Upper lobe of left lung (tissue), 6 donors: ENCODE measurements at regions not wholly inside any gene's neighbourhood (a gene's known extent, or its start where the extent isn't known, plus 50 kb on each side); places are given as distances from the start of the nearest gene placed in this dataset.

ENCODE experiments used
- ATAC-seq, 2 donors: fragments of 200-7000 bp; cut with Tn5 transposase; one replicate each; pipeline ENCODE4 v1.9.1; 2022; ENCODE audit warnings: mild to moderate bottlenecking in 2 of 2, moderate library complexity in 2 of 2; ENCODE audit not compliant: low FRiP score in 2 of 2
- DNase-seq, 2 donors: peaks; one replicate each; pipeline ENCODE4 v3.0.0-alpha.2; 2019 to 2020
- H3K27ac ChIP-seq, 4 donors: fragments of 200-600 bp; sonication (generic); one replicate each; pipeline ENCODE4 v1.5.1; 2016 to 2019
- H3K27me3 ChIP-seq, 4 donors: fragments of 200-600 bp; sonication (generic); one replicate each; pipeline ENCODE4 v1.5.1; 2017 to 2019
- H3K36me3 ChIP-seq, 4 donors: fragments of 200-600 bp; sonication (generic); one replicate each; pipeline ENCODE4 v1.5.1; 2016 to 2019
- H3K4me1 ChIP-seq, 4 donors: fragments of 200-600 bp; sonication (generic); one replicate each; pipeline ENCODE4 v1.5.1; 2018 to 2019
- H3K4me3 ChIP-seq, 4 donors: fragments of 200-600 bp; sonication (generic); one replicate each; pipeline ENCODE4 v1.5.1; 2017 to 2019; ENCODE audit warnings: mild to moderate bottlenecking in 2 of 4, moderate library complexity in 1 of 4
- H3K9me3 ChIP-seq, 4 donors: fragments of 200-600 bp; sonication (generic); one replicate each; pipeline ENCODE4 v1.5.1; 2018 to 2019
- EP300 ChIP-seq, 4 donors: sonication (generic); formaldehyde crosslinking; IDR thresholded peaks; one replicate each; pipeline ENCODE4 v1.5.1; 2017; ENCODE audit warnings: antibody characterized with exemption in 4 of 4, control low read depth in 2 of 4
- POLR2A ChIP-seq, 4 donors: fragments of 450-650 bp; IDR thresholded peaks; one replicate each; pipeline ENCODE4 v1.5.1; 2016 to 2017; ENCODE audit warnings: antibody characterized with exemption in 4 of 4, mild to moderate bottlenecking in 2 of 4
- POLR2AphosphoS5 ChIP-seq, 2 donors: sonication (generic); formaldehyde crosslinking; IDR thresholded peaks; one replicate each; pipeline ENCODE4 v1.5.1; 2017; ENCODE audit warnings: antibody characterized with exemption in 2 of 2
- WGBS, 2 donors: methylation state at CpG; one replicate each; pipeline ENCODE4 v1.1.5; 2017 to 2018; 5-methylcytosine and 5-hydroxymethylcytosine counted together
- TF ChIP-seq, protein P1 (sequence below), 6 experiments: fragments of 450-650 bp in 4 of 6; fragments of 200-600 bp in 2 of 6; sonication (generic) in 2 of 6; IDR thresholded peaks; one replicate each; pipeline ENCODE4 v1.5.1; 2016 to 2019; ENCODE audit warnings: antibody characterized with exemption in 6 of 6
- donor health status: DM: no; HTN: no; CAD: no; lungs with moderate emphysema.
- donor health status: DM: no; HTN: yes; CAD: no; lungs with severe emphysema.

GRCh38 chr3:43224405-43225073 is 61.8 kb upstream of the SNRK start:
- 43 to 63% methylated on average over 3 of the region's 3 CpGs for WGBS, 2 donors
- TF ChIP-seq POLR2AphosphoS5 (IDR thresholded peaks at IDR 0.05) (no peak), EP300 (IDR thresholded peaks at IDR 0.05) (no peak), POLR2A (IDR thresholded peaks at IDR 0.05) (no peak)
- TF ChIP-seq, protein P1, sequence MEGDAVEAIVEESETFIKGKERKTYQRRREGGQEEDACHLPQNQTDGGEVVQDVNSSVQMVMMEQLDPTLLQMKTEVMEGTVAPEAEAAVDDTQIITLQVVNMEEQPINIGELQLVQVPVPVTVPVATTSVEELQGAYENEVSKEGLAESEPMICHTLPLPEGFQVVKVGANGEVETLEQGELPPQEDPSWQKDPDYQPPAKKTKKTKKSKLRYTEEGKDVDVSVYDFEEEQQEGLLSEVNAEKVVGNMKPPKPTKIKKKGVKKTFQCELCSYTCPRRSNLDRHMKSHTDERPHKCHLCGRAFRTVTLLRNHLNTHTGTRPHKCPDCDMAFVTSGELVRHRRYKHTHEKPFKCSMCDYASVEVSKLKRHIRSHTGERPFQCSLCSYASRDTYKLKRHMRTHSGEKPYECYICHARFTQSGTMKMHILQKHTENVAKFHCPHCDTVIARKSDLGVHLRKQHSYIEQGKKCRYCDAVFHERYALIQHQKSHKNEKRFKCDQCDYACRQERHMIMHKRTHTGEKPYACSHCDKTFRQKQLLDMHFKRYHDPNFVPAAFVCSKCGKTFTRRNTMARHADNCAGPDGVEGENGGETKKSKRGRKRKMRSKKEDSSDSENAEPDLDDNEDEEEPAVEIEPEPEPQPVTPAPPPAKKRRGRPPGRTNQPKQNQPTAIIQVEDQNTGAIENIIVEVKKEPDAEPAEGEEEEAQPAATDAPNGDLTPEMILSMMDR (IDR thresholded peaks at IDR 0.05): no peak

GRCh38 chr3:43223670-43224364 is 62.5 kb upstream of the SNRK start:
- Histone ChIP-seq H3K27me3 (no peaks in the 10 kb centered on the region), H3K36me3 (no peaks in the 10 kb centered on the region), H3K9me3 (peaks cover 0 to 15% (median 9%) of the 10 kb centered on the region in 4 donors), H3K4me1 (no peaks in the 10 kb centered on the region), H3K4me3 (no peak overlapping the region), H3K27ac (no peak overlapping the region)
- no peak for DNase-seq
- ATAC-seq: no peak
- TF ChIP-seq, protein P1 (IDR thresholded peaks at IDR 0.05): peak in 2 of 6 experiments; percentile 25 to 27
- TF ChIP-seq EP300 (IDR thresholded peaks at IDR 0.05) (no peak), POLR2A (IDR thresholded peaks at IDR 0.05) (no peak)
- WGBS, 2 donors: 64 to 74% methylated on average over 3 of the region's 3 CpGs

More at GRCh38 chr3:43224405-43225073, 61.8 kb upstream of the SNRK start:
- no peaks in the 10 kb centered on the region for H3K4me1 ChIP-seq
- no peaks in the 10 kb centered on the region for H3K36me3 ChIP-seq
- ATAC-seq (no peak), DNase-seq (no peak)
- no peaks in the 10 kb centered on the region for H3K27me3 ChIP-seq
- no peak overlapping the region for H3K4me3 ChIP-seq
- no peak overlapping the region for H3K27ac ChIP-seq
- H3K9me3 ChIP-seq: peaks cover 0 to 15% (median 10%) of the 10 kb centered on the region in 4 donors

DNA sequence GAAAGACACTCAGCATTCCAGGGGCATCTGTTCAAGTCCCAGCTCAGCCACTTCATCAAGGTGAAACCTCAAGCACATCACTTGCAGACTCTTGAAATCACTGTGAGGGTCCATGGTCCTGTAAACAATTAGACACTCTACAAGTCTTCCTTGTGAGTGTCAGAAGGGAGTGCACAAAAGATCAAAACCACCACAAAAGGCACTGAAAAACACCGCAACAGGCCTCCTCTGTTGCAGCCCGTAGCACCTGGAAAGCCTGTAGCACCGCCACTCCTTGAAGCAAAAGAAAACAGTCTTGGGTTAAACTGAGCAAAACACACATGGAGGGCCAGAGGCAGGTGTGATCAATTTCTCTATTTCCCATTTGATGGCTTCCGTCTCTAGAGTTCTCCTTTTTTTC is 63.8 kb upstream of the SNRK start:
- Histone ChIP-seq H3K27me3 (no peaks in the 10 kb centered on the region), H3K9me3 (peaks cover 0 to 3% (median 1%) of the 10 kb centered on the region in 4 donors), H3K27ac (no peak overlapping the region), H3K4me1 (no peaks in the 10 kb centered on the region), H3K36me3 (no peaks in the 10 kb centered on the region), H3K4me3 (no peak overlapping the region)
- no peak for TF ChIP-seq POLR2A (IDR thresholded peaks at IDR 0.05)
- TF ChIP-seq EP300 (IDR thresholded peaks at IDR 0.05): no peak
- TF ChIP-seq, protein P1 (IDR thresholded peaks at IDR 0.05): no peak
- no peak for TF ChIP-seq POLR2AphosphoS5 (IDR thresholded peaks at IDR 0.05)
- ATAC-seq: no peak
- no peak for DNase-seq
- 91 to 92% methylated on average over 4 of the region's 4 CpGs for WGBS, 2 donors

- H3K4me3 ChIP-seq: no peak overlapping the region
- TF ChIP-seq POLR2A (IDR thresholded peaks at IDR 0.05): no peak
- no peak for TF ChIP-seq EP300 (IDR thresholded peaks at IDR 0.05)
- TF ChIP-seq, protein P1 (IDR thresholded peaks at IDR 0.05): no peak
- TF ChIP-seq POLR2AphosphoS5 (IDR thresholded peaks at IDR 0.05): no peak
- H3K9me3 ChIP-seq: no peaks in the 10 kb centered on the region
- H3K4me1 ChIP-seq: no peaks in the 10 kb centered on the region
- WGBS, 2 donors: 68 to 79% methylated on average over 5 of the region's 6 CpGs
- DNase-seq (no peak), ATAC-seq (no peak)
- H3K27ac ChIP-seq: no peak overlapping the region
- H3K27me3 ChIP-seq: no peaks in the 10 kb centered on the region
- H3K36me3 ChIP-seq: no peaks in the 10 kb centered on the region
Measured at GRCh38 chr3:43221076-43221475, 65.3 kb upstream of the SNRK start.
